ENCODE measurements at regions not wholly inside any gene's neighbourhood (a gene's known extent, or its start where the extent isn't known, plus 50 kb on each side); places are given as distances from the start of the nearest gene placed in this dataset.
A peak's percentile ranks its signal among the peaks of the same experiment; 100 is the strongest.

- Histone ChIP-seq H3K9me3 (no peaks in the 10 kb centered on the region), H3K4me3 (peak overlapping the region; percentile 23), H3K36me3 (no peaks in the 10 kb centered on the region), H3K27ac (no peak overlapping the region), H3K4me1 (peaks cover 43% of the 10 kb centered on the region), H3K27me3 (peaks cover 93% of the 10 kb centered on the region)
- intact Hi-C loops (cut with DNase I): no loop called here
- DNase-seq: no peak
- no peak for TF ChIP-seq CTCF (IDR thresholded peaks at IDR 0.05)
- ATAC-seq: no peak
These were observed 245.9 kb upstream of the TOPAZ1 start for GRCh38 chr3:43995547-43996378.

- Histone ChIP-seq H3K9me3 (no peaks in the 10 kb centered on the region), H3K27me3 (peaks cover 92% of the 10 kb centered on the region), H3K4me3 (peak overlapping the region; percentile 9), H3K4me1 (peaks cover 43% of the 10 kb centered on the region), H3K36me3 (no peaks in the 10 kb centered on the region), H3K27ac (no peak overlapping the region)
- no peak for TF ChIP-seq CTCF (IDR thresholded peaks at IDR 0.05)
- intact Hi-C loops (cut with DNase I): no loop called here
- DNase-seq: peak; percentile 71
- ATAC-seq: peak; percentile 50
These were observed 245.0 kb upstream of the TOPAZ1 start for GRCh38 chr3:43996379-43997301.

- Histone ChIP-seq H3K36me3 (no peaks in the 10 kb centered on the region), H3K27ac (no peak overlapping the region), H3K4me3 (peak overlapping the region; percentile 9), H3K9me3 (no peaks in the 10 kb centered on the region), H3K27me3 (peaks cover 93% of the 10 kb centered on the region), H3K4me1 (peaks cover 43% of the 10 kb centered on the region)
- intact Hi-C loops (cut with DNase I): no loop called here
- no peak for TF ChIP-seq CTCF (IDR thresholded peaks at IDR 0.05)
- ATAC-seq: no peak
- DNase-seq: no peak
These were observed 244.4 kb upstream of the TOPAZ1 start for GRCh38 chr3:43997316-43997715.

- H3K27ac ChIP-seq: no peak overlapping the region
- peaks cover 43% of the 10 kb centered on the region for H3K4me1 ChIP-seq
- intact Hi-C loops (cut with DNase I): no loop called here
- no peak for TF ChIP-seq CTCF (IDR thresholded peaks at IDR 0.05)
- no peaks in the 10 kb centered on the region for H3K9me3 ChIP-seq
- peak overlapping the region; percentile 52 for H3K4me3 ChIP-seq
- ATAC-seq: no peak
- peaks cover 95% of the 10 kb centered on the region for H3K27me3 ChIP-seq
- no peak for DNase-seq
- H3K36me3 ChIP-seq: no peaks in the 10 kb centered on the region
These were observed 243.8 kb upstream of the TOPAZ1 start for GRCh38 chr3:43997788-43998369.

- H3K27me3 ChIP-seq: peaks cover 95% of the 10 kb centered on the region
- no peak for DNase-seq
- no peak for ATAC-seq
- H3K36me3 ChIP-seq: no peaks in the 10 kb centered on the region
- TF ChIP-seq CTCF (IDR thresholded peaks at IDR 0.05): no peak
- no peaks in the 10 kb centered on the region for H3K9me3 ChIP-seq
- peak overlapping the region; percentile 52 for H3K4me3 ChIP-seq
- intact Hi-C loops (cut with DNase I): no loop called here
- peaks cover 43% of the 10 kb centered on the region for H3K4me1 ChIP-seq
- H3K27ac ChIP-seq: no peak overlapping the region
These were observed 243.3 kb upstream of the TOPAZ1 start for GRCh38 chr3:43998370-43998835.
